Sigmoid colon (tissue), 4 donors: ENCODE measurements at regions not wholly inside any gene's neighbourhood (a gene's known extent, or its start where the extent isn't known, plus 50 kb on each side); places are given as distances from the start of the nearest gene placed in this dataset.

ENCODE experiments used
- POLR2AphosphoS5 ChIP-seq, 4 donors: sonication (generic); formaldehyde crosslinking; IDR thresholded peaks; one replicate each; pipeline ENCODE4 v1.6.1; 2017; ENCODE audit warnings: antibody characterized with exemption in 4 of 4
- TF ChIP-seq, protein P1 (sequence below), 4 experiments: fragments of 450-650 bp in 3 of 4; fragments of 200-600 bp in 1 of 4; IDR thresholded peaks; one replicate each; pipeline ENCODE4 v1.5.1; 2016 to 2019; ENCODE audit warnings: antibody characterized with exemption in 4 of 4, mild to moderate bottlenecking in 3 of 4, moderate library complexity in 2 of 4

DNA sequence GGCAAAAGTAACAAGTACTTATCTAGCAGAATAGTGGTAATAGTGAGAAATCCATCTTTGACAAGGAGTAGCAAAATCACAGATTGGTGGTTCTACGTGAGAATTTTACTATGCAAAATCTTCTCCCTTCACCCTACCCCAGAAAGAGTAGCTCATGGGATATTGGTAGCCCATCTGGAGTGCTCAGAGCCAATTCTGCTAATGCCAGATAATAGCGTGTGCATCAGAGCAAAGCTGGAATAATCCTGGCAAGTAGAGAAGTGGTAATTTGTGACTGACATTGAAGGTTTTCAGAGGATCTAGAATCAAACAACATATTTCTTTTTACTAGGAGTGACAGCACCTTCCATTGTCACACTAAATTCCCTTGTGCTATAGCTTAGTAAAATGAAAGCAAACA is 192.9 kb downstream of the ZBBX start:
- TF ChIP-seq, protein P1, sequence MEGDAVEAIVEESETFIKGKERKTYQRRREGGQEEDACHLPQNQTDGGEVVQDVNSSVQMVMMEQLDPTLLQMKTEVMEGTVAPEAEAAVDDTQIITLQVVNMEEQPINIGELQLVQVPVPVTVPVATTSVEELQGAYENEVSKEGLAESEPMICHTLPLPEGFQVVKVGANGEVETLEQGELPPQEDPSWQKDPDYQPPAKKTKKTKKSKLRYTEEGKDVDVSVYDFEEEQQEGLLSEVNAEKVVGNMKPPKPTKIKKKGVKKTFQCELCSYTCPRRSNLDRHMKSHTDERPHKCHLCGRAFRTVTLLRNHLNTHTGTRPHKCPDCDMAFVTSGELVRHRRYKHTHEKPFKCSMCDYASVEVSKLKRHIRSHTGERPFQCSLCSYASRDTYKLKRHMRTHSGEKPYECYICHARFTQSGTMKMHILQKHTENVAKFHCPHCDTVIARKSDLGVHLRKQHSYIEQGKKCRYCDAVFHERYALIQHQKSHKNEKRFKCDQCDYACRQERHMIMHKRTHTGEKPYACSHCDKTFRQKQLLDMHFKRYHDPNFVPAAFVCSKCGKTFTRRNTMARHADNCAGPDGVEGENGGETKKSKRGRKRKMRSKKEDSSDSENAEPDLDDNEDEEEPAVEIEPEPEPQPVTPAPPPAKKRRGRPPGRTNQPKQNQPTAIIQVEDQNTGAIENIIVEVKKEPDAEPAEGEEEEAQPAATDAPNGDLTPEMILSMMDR (IDR thresholded peaks at IDR 0.05), result no peak
- no peak for TF ChIP-seq POLR2AphosphoS5 (IDR thresholded peaks at IDR 0.05)
